AG08396 (cell line): ENCODE measurements at regions not wholly inside any gene's neighbourhood (a gene's known extent, or its start where the extent isn't known, plus 50 kb on each side); places are given as distances from the start of the nearest gene placed in this dataset.

Experiments
- DNase-seq: peaks from one replicate; pipeline ENCODE4 v3.0.0; 2012; ENCODE audit warnings: low spot score, mixed read lengths

- DNase-seq = peak; percentile 51
Measured at GRCh38 chr7:155885167-155886155, 73.2 kb upstream of the SHH start.

- no peak for DNase-seq
Measured at GRCh38 chr7:155884225-155885166, 72.2 kb upstream of the SHH start.

GRCh38 chr7:155883491-155884224 lies 71.4 kb upstream of the SHH start:
- no peak for DNase-seq

GRCh38 chr7:155882596-155882995 lies 70.3 kb upstream of the SHH start:
- no peak for DNase-seq

- DNase-seq = no peak
Measured at GRCh38 chr7:155881471-155882350, 69.4 kb upstream of the SHH start.

- DNase-seq = no peak
Measured at GRCh38 chr7:155880721-155881120, 68.5 kb upstream of the SHH start.

- DNase-seq = no peak
Measured at GRCh38 chr7:155879592-155879991, 67.3 kb upstream of the SHH start.

GRCh38 chr7:155878674-155879073 lies 66.4 kb upstream of the SHH start:
- no peak for DNase-seq

GRCh38 chr7:155878250-155878649 lies 66.0 kb upstream of the SHH start:
- DNase-seq = no peak

- no peak for DNase-seq
Measured at GRCh38 chr7:155877167-155877566, 64.9 kb upstream of the SHH start.

- no peak for DNase-seq
Measured at GRCh38 chr7:155874411-155874810, 62.1 kb upstream of the SHH start.

GRCh38 chr7:155874010-155874409 lies 61.7 kb upstream of the SHH start:
- no peak for DNase-seq

GRCh38 chr7:155872678-155873369 lies 60.6 kb upstream of the SHH start:
- no peak for DNase-seq

GRCh38 chr7:155871211-155871610 lies 58.9 kb upstream of the SHH start:
- no peak for DNase-seq

- DNase-seq = no peak
Measured at GRCh38 chr7:155870334-155871180, 58.3 kb upstream of the SHH start.

GRCh38 chr7:155869784-155870076 lies 57.5 kb upstream of the SHH start:
- no peak for DNase-seq

- no peak for DNase-seq
Measured at GRCh38 chr7:155868955-155869783, 56.9 kb upstream of the SHH start.

- DNase-seq = no peak
Measured at GRCh38 chr7:155867734-155868400, 55.6 kb upstream of the SHH start.
